ENCODE measurements at regions not wholly inside any gene's neighbourhood (a gene's known extent, or its start where the extent isn't known, plus 50 kb on each side); places are given as distances from the start of the nearest gene placed in this dataset.

GRCh38 chr1:31523769-31524168 lies 52.5 kb upstream of the TINAGL1 start (continued):
- TF ChIP-seq ZNF280D (CRISPR knock-in tag; IDR thresholded peaks at IDR 0.05) (no peak), ZNF331 (CRISPR knock-in tag; IDR thresholded peaks at IDR 0.05) (peak; percentile 37; the same call in 1 of the 2 replicates), ZNF605 (CRISPR knock-in tag; IDR thresholded peaks at IDR 0.05) (no peak), MIXL1 (CRISPR knock-in tag; IDR thresholded peaks at IDR 0.05) (peak; percentile 35; the same call in 1 of the 2 replicates), FIP1L1 (IDR thresholded peaks at IDR 0.05; ENCODE audit: borderline replicate concordance, insufficient read depth, low read depth, low read length) (no peak), SMC3 (IDR thresholded peaks at IDR 0.05; ENCODE audit: low read length) (no peak), ZKSCAN5 (CRISPR knock-in tag; IDR thresholded peaks at IDR 0.05) (no peak), KDM3A (CRISPR knock-in tag; IDR thresholded peaks at IDR 0.05; ENCODE audit: low read depth) (no peak; the same call in 1 of the 2 replicates), JUND (CRISPR knock-in tag; IDR thresholded peaks at IDR 0.05) (peak; percentile 40; the same call in 1 of the 2 replicates), ZNF777 (CRISPR knock-in tag; IDR thresholded peaks at IDR 0.05) (no peak), SP1 (IDR thresholded peaks at IDR 0.05) (no peak), SP1 (CRISPR knock-in tag; IDR thresholded peaks at IDR 0.05) (no peak), ZNF343 (CRISPR knock-in tag; IDR thresholded peaks at IDR 0.05) (no peak), ZNF572 (CRISPR knock-in tag; IDR thresholded peaks at IDR 0.05) (no peak), NFATC3 (CRISPR knock-in tag; IDR thresholded peaks at IDR 0.05) (no peak), MBD4 (IDR thresholded peaks at IDR 0.05; ENCODE audit: borderline replicate concordance, low read length) (no peak), RBAK (CRISPR knock-in tag; IDR thresholded peaks at IDR 0.05) (no peak), MEIS2 (CRISPR knock-in tag; IDR thresholded peaks at IDR 0.05) (no peak), ZSCAN12 (CRISPR knock-in tag; IDR thresholded peaks at IDR 0.05) (no peak), HDAC2 (CRISPR knock-in tag; IDR thresholded peaks at IDR 0.05) (peak; percentile 43; the same call in 1 of the 2 replicates), CEBPZ (IDR thresholded peaks at IDR 0.05; ENCODE audit: low read length) (no peak), TEAD3 (CRISPR knock-in tag; optimal IDR thresholded peaks at IDR 0.05; ENCODE audit: borderline replicate concordance) (no peak), ZNF569 (CRISPR knock-in tag; IDR thresholded peaks at IDR 0.05; ENCODE audit: borderline replicate concordance) (no peak), SOX6 (IDR thresholded peaks at IDR 0.05) (no peak), SOX6 (CRISPR knock-in tag; IDR thresholded peaks at IDR 0.05) (peak; percentile 45)
- TF ChIP-seq, protein P1, sequence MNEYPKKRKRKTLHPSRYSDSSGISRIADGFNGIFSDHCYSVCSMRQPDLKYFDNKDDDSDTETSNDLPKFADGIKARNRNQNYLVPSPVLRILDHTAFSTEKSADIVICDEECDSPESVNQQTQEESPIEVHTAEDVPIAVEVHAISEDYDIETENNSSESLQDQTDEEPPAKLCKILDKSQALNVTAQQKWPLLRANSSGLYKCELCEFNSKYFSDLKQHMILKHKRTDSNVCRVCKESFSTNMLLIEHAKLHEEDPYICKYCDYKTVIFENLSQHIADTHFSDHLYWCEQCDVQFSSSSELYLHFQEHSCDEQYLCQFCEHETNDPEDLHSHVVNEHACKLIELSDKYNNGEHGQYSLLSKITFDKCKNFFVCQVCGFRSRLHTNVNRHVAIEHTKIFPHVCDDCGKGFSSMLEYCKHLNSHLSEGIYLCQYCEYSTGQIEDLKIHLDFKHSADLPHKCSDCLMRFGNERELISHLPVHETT (CRISPR knock-in tag; conservative IDR thresholded peaks at IDR 0.05), result no peak

Measured in HepG2 (cell line).